ENCODE measurements at regions not wholly inside any gene's neighbourhood (a gene's known extent, or its start where the extent isn't known, plus 50 kb on each side); places are given as distances from the start of the nearest gene placed in this dataset.

- TF ChIP-seq CTCF (IDR thresholded peaks at IDR 0.05; ENCODE audit: low read length): no peak
- TF ChIP-seq EZH2phosphoT487 (IDR thresholded peaks at IDR 0.05; ENCODE audit: low read length): no peak
- no peak for TF ChIP-seq EZH2 (optimal IDR thresholded peaks at IDR 0.05; ENCODE audit: low read depth, low read length)
These were observed 618.6 kb downstream of the ZWINT start for GRCh38 chr10:55742487-55742886.
